Muscle of back (tissue), 3 donors: ENCODE measurements at regions not wholly inside any gene's neighbourhood (a gene's known extent, or its start where the extent isn't known, plus 50 kb on each side); places are given as distances from the start of the nearest gene placed in this dataset.
"Not testable (repeated sequence)": the region's sequence is repeated elsewhere in the genome, so short reads cannot be mapped to it uniquely, and the experiment has no call there.

Experiments
- DNase-seq, 3 donors: peaks; one replicate each; pipeline versions ENCODE4 v3.0.0 to v3.0.0-alpha.2; 2013

DNA sequence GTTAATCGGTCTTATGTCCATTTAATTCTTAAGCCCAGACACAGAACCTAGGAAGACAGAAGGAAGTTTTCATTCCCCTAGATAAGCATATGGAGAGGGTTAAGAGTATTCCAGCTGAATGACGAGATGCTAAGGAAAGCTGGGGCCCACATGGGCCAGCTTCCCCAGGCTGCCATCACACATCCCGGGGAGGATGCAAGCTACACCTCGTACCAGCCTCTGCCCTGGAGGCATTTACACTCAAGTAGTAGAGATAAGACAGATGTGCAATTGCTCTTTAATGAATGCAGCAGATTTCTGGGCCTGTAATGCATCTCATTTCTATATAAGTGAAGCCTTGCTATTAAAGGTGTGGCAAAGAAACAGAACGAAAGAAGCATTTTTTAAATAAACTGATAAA lies 144.5 kb downstream of the MEX3B start:
- DNase-seq: no peak

DNA sequence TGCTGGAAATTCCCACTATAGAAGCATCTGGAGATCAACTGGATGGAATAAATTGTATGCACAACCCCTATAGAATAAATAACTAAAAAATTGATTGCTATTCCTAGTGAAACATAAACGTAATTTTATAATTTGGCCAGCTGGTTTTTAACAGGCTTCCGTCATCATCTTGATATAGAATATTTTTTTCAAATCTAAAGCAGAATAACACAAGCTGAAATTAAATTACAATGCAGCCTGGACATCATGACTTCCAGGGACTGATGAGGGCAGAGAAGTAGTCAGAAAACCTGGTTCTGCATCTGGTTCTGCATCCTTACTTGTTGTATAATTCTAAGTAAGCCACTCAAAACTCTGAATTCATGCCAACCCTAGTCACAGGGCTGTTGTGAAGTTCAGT lies 146.1 kb downstream of the MEX3B start:
- DNase-seq: no peak

DNA sequence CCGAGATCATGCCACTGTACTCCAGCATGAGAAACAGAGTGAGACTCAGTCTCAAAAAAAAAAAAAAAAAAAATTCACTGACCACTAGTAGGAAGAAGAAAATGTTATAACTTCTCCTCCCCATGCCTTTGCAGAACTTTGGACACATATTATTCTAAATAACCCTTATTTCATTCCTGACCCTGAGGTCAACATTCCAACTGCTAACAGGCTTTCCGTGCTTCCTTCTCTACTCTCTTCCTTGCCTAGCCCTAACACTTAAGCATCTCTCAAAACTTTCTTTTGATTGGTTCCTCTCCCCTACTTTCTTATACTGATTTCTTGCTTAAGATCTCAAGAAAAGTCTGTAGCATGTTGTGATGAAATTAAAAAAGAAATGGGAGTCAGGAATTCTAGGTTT lies 146.8 kb downstream of the MEX3B start:
- DNase-seq: no peak

DNA sequence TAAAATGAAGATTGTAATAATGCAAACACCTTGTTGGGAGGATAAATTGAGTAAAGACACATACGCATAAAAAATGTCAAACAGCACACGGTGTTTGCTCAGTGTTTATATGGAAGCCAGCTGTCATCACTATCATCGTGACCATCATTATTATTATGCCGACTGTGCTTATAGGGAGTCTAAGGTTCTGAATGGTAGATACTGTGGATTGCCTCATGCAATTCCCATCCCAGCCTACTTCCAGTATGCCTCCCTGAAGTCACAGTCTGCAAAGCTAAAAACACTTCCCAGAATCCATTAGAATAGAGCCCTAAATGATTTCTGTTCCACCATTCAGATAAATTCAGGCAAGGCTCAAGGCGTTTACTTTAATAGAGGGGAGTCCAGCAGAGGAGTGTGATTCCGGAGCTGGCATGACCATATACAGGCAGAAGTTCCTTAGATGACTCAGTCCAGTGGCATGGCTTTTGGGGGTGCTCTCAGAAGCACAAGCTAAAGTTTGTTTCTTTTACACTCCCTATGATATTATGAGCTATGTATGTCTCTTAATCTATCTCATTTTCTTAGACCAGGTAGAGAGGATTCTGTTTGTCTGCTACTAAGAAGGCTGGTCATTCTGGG lies 148.7 kb downstream of the MEX3B start:
- no peak for DNase-seq

DNA sequence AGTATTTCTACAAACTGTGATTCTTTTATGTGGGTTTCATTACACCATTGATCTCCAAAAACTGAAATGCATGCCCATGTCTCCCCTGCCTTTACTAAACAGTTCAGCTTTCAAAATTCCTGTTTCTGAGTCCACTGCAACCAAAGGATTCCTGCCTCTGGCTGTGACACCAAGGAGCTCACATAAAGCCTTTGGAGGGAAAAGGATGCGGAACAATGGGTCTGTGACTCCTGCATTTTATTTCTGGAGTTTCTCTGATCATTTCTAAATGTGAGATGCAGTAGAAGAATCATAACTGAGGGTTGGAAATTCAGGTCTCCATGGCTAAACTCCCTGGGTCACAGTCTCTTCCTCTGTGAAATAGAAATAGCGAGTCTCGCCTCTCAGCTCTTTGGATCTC lies 149.5 kb downstream of the MEX3B start:
- DNase-seq: no peak

DNA sequence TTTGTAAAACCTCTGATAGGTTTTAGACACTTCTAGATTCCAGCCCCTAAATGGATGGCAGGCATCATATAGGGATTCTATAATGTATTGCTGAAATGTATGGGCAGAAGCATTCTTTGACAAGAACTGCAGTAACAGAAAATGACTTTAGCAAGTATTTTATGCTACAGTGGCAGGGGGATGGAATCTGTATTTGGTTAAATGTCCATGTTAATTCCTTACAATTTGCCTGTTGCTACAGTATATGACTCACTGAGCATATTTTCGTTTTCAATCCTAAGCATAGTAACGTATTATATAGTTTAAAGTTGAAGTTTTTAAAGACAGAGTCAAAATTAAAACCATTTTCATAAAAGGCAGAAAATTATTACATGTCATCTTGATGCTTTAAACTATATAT lies 150.1 kb downstream of the MEX3B start:
- no peak for DNase-seq

DNA sequence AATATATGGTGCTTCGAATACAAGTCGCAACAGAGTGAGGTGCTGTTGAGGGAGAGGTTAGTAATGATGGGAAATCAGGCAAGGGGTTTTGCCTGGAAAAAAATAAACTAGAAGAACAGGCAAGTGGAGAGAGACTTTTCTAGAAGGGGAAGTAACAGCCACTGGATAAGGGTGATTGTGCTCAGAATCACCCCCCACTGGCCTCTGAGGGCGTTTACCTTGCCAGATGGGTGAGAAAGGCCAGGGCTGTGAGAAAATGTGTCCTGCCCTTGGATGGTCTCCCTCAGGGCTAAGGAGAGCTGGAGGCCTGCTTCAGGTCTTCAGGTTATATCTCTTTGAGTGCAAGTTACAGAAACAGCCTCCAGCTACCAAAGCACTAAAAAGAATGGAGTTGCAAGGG lies 151.8 kb downstream of the MEX3B start:
- DNase-seq: no peak

DNA sequence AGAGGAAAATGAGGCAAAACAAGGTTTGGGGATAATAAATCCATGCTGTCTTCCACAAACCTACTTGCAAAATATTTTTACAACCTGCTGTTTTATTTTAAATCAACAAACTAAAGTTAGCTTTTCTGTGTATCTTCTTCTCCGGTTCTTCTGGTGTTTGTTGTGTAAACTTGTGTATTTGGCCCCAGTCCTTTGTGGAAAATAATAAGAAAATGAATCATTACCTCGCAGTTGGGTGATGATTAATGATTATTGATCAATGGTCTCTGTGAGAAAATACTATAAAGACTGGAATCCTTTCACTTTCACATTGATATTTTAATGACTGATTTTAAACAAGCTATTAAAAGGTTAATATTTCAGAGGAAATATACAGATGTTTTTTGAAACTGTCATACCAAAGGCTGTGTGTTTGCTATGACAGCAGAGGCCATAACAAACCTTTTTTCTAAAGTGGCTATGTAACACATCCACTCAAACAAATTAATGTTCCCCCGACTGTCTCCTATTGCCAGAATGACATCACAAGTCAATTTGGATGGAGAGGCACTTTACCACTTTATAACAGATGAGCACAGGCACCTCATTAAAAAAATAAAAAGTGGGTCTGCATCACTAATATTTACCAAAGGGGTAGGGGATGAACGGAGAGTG lies 152.5 kb downstream of the MEX3B start:
- DNase-seq: peak in 2 of 3 donors; percentile 58 to 79

DNA sequence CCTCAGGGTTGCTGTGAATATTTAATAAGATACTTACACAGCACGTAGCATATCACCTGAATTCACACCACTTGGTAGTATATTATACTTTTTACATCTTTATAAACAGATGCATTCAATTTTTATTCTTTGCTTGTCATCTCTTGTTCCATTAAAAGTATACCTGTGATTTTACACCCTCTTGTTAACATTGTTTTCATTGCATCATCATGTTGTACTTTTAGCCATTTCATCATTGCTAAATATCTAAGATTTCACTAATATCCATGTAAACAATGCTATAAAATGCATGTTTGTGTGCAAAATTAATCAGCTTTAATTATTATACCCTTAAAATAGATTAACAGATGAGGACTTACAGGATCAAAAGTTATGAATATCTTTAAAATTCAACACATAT lies 155.3 kb downstream of the MEX3B start:
- no peak for DNase-seq

DNA sequence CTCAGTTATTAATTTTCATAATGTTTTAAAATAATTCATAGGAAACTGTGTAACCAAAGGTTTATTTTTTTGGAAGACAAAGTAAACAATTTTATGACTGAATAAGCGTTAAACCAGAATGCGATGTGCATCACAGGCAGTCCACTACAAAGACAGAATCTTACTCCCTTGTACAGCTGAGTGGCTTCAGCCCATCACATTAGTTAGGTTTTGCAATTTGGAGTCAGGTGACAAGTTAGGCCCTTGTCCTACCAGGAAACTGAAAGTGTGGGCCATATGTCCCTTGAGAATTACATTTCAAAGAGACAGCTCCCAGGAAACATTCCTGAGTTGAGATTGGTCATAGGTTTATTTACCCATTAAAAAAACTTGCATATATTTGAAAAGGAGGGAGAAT lies 156.3 kb downstream of the MEX3B start:
- no peak for DNase-seq

DNA sequence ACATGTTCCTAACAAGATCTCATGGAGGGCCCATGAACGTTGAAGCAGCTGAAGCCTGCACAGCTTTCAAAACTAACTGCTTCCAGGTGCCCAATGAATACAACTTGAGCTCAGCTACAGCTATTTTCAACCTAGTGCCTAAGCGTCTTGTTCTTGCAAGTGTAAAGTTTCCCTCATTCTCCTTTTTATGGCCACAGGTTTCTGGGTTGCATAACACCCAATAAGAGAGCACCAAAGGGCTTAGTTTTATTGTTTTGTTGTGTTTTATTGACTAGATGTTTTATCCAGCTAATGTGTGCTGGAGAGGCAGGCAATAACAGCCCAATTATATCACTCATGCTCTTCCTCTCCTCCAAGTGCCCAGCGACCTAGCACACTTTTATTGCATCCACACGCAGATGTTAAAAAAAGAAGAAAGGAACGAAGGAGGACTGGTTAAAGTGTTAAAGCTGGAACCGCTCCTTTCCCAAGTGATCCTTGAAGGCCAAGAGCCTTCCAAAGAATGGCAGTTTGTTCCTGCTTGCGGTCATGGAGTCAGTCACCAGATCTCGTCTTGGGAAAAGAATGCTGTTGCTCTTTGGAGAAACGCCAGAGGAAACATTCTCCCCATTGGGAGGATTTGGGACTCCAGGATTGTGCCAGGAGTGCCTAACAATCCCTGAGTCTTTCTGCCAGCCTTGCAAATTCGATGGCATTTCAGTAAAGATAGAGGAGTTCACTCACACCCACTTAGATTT lies 156.9 kb downstream of the MEX3B start:
- DNase-seq: peak in 1 of 3 donors; percentile 52

DNA sequence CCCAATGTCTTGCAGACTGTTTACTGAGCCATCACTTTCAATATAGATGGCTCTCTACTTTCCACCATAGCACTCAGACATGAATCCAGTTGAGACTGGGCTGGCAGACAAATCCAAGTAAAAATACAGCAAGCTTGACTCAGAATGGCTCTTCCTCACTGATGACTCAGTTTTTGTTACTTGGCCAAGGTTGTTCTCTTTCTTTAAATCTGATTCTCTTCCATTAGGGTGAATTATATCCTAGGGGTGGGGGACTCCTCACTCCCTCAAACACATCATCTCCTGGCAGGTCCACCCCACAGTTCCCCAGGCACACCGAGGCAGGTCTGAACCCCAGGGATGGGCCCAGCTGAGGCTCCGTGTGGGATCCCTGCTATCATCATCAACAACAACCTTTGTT lies 157.9 kb downstream of the MEX3B start:
- DNase-seq: peak; percentile 68 to 88 (median 81)

DNA sequence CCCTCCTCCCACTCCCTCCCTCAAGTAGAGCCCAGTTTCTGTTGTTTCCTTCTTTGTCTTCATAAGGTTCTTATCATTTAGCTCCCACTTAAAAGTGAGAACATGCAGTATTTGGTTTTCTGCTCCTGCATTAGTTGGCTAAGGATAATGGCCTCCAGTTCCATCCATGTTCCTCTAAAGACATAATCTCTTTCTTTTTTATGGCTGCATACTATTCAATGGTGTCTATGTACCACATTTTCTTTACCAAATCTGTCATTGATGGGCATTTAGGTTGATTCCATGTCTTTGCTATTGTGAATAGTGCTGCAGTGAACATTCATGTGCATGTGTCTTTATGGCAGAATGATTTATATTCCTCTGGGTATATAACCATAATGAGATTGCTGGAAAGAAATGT lies 158.6 kb downstream of the MEX3B start:
- DNase-seq: not testable (repeated sequence)

DNA sequence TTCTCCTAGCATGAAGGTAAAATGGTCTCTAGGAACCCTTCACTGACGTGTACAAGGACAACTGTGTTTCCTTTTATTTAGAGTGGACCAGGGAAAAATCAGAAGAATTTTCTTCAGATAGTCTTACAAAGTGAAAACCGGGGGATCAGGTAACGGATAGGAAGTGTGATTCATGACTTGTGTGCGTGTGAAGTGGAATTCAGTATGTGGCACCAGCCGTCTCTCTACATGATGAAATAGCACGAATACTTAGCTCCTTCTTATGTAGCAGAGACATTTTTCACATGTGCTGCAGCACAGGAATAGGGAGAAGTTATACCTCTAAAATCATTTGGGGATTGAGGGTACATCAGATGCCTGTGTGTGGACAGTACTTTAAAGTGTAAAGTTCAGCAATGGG lies 159.2 kb downstream of the MEX3B start:
- no peak for DNase-seq

DNA sequence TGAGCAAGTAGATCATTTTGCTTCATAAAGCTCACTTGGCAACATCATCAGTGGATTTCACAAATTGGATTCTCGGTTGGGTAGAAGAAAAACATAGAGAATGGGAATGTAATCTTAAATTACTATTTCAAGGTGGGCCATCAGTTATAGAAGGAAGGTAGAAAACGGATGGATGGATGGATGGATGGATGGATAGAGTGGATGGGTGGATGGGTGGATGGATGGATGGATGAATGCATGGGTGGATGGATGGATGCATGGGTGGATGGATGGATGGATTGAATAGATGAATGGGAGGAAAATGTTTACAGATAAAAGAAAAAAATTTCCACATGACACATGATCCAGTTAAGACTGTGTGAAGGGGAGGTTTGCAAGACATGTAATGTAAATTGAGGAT lies 159.7 kb downstream of the MEX3B start:
- no peak for DNase-seq

DNA sequence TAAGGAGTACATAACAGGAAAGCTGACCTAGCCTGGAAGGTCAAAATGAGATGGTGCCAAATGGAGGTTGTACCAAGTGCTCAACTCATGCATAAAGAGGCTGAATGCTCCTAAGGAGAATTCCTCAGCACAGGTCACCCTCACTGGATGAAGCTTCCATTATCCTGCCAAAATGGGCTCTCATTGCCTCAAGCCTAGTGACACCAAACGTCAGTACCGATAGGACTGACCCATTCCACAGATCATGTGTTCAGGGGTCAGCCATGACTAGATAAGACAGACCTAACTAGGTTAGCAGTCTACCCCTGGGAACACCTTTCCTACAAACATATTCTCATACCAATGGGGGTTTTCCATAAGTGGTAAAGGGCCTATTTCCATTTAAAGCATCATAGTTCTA lies 160.7 kb downstream of the MEX3B start:
- DNase-seq: no peak

DNA sequence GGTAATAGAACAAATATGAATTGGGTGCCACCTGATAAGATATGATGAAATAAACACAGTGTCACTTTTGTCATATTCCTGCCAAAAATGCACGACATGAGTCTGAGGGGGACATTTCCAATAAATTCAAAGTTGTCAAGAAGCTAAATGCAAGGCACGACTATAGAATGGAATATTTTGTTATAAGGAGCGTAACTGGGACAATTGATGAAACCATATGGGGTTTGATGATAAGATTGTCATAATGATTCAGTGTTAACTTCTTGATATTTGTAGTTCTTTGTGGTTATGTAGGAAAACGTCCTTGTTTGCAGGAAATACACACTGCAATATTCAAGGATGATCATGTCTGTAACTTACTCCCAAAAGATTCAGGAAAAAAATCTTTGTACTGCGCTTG lies 163.3 kb downstream of the MEX3B start:
- DNase-seq: no peak

DNA sequence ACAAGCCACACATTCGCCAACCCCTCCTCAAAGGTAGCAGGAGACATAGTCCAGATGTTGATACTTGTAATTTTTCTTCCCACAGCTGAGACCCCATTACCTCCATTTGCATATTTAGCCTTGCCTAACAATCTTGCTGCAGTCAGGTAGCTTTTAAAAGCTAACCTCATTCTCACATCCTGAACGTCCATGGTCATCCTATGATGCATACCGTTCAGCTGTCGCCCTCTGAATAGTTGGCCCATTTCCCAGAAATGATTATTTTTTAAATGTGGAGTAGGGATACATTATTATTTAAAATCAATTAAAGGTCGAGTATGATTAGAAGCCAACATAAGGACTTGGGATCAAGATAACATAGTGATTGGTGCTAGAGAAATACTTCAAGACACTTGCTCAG lies 165.0 kb downstream of the MEX3B start:
- no peak for DNase-seq

DNA sequence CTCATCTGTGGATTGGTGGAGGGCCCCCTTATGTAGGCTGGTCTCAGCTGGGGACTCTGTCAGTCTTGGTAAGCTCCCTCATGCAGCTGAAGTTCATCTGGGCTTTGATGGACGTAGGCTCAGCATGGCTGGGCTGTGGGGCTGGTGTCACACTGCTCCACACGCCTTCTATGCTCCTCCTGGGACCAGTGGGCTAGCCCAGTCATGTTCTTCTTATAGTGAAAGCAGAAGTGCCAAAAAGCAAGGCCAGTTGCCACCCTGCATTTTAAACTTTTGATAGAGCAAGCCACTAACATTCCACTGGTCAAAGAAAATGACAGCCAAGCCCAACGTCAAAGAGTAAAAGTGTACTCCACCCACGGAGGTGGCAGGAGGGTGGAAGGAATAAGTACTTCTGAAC lies 165.5 kb downstream of the MEX3B start:
- DNase-seq: no peak

DNA sequence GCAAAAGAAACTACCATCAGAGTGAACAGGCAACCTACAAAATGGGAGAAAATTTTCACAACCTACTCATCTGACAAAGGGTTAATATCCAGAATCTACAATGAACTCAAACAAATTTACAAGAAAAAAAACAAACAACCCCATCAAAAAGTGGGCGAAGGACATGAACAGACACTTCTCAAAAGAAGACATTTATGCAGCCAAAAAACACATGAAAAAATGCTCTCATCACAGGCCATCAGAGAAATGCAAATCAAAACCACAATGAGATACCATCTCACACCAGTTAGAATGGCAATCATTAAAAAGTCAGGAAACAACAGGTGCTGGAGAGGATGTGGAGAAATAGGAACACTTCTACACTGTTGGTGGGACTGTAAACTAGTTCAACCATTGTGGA lies 170.1 kb downstream of the MEX3B start:
- DNase-seq: not testable (repeated sequence)

DNA sequence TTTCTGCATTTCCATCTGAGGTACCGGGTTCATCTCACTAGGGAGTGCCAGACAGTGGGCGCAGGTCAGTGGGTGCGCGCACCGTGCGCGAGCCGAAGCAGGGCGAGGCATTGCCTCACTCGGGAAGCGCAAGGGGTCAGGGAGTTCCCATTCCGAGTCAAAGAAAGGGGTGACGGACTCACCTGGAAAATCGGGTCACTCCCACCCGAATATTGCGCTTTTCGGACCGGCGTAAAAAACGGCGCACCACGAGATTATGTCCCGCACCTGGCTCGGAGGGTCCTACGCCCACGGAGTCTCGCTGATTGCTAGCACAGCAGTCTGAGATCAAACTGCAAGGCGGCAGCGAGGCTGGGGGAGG lies 175.1 kb downstream of the MEX3B start:
- DNase-seq: not testable (repeated sequence)

DNA sequence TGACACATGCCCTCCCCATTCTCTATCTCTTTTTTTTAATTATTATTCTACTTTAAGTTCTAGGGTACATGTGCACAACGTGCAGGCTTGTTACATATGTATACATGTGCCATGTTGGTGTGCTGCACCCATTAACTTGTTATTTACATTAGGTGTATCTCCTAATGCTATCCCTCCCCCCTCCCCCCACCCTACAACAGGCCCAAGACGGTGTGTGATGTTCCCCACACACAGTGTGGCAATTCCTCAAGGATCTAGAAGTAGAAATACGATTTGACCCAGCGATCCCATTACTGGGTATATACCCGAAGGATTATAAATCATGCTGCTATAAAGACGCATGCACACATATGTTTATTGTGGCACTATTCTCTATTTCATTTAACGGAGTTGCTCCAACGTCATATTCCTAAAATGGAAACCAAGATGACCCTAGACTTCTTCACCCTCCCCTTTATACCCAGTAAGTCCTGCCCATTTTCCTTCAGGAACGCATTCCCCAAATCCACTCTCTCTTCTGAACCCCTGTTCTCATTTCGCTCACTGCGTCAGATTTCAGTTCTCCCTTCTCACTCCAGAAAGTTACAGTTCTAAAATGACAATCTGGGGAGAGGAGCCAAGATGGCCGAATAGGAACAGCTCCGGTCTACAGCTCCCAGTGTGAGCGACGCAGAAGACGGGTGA lies 175.6 kb downstream of the MEX3B start:
- not testable (repeated sequence) for DNase-seq
